SK-N-SH treated with all-trans-retinoic acid at 6 μM for 48 hours (cell line): ENCODE measurements at regions not wholly inside any gene's neighbourhood (a gene's known extent, or its start where the extent isn't known, plus 50 kb on each side); places are given as distances from the start of the nearest gene placed in this dataset.

Source experiments
- ATAC-seq: fragments of 200-7000 bp; cut with Tn5 transposase; 3 replicates; pipeline ENCODE4 v1.9.1; 2020; ENCODE audit warnings: mild to moderate bottlenecking, moderate library complexity
- ARNTL ChIP-seq: fragments of 450-650 bp; formaldehyde crosslinking; IDR thresholded peaks from 2 replicates; pipeline ENCODE4 v1.5.0; 2020; ENCODE audit warnings: low read depth, mild to moderate bottlenecking, moderate library complexity, borderline replicate concordance
- BACH2 ChIP-seq: fragments of 250-450 bp; sonication (Bioruptor Pico); IDR thresholded peaks from 2 replicates; pipeline ENCODE4 v1.9.0; 2021; ENCODE audit warnings: mild to moderate bottlenecking, borderline replicate concordance
- CREB5 ChIP-seq: fragments of 250-450 bp; sonication (Bioruptor Pico); IDR thresholded peaks from 2 replicates; pipeline ENCODE4 v1.5.1; 2020; ENCODE audit warnings: low read depth, mild to moderate bottlenecking, moderate library complexity
- CSDC2 ChIP-seq: fragments of 250-450 bp; sonication (Bioruptor Pico); IDR thresholded peaks from 2 replicates; pipeline ENCODE4 v1.5.0; 2020; ENCODE audit warnings: mild to moderate bottlenecking, moderate library complexity
- CSRNP3 ChIP-seq: fragments of 250-450 bp; sonication (Bioruptor Pico); IDR thresholded peaks from 2 replicates; pipeline ENCODE4 v1.5.1; 2021; ENCODE audit warnings: mild to moderate bottlenecking, moderate library complexity
- ESRRG ChIP-seq: fragments of 250-450 bp; sonication (Bioruptor Pico); IDR thresholded peaks from 2 replicates; pipeline ENCODE4 v1.6.1; 2021; ENCODE audit warnings: mild to moderate bottlenecking
- GLIS3 ChIP-seq: fragments of 250-450 bp; sonication (Bioruptor Pico); IDR thresholded peaks from 2 replicates; pipeline ENCODE4 v1.5.0; 2020; ENCODE audit warnings: mild to moderate bottlenecking, moderate library complexity
- ISL1 ChIP-seq: fragments of 250-450 bp; sonication (Bioruptor Pico); IDR thresholded peaks from 2 replicates; pipeline ENCODE4 v2.1.2; 2022; ENCODE audit warnings: mild to moderate bottlenecking, moderate library complexity
- OSR1 ChIP-seq: fragments of 250-450 bp; sonication (Bioruptor Pico); IDR thresholded peaks from 2 replicates; pipeline ENCODE4 v1.8.0; 2022; ENCODE audit warnings: moderate library complexity, mild to moderate bottlenecking, inconsistent platforms
- PATZ1 ChIP-seq: fragments of 250-450 bp; sonication (Bioruptor Pico); IDR thresholded peaks from 2 replicates; pipeline ENCODE4 v1.8.0; 2020; ENCODE audit warnings: mild to moderate bottlenecking, moderate library complexity, borderline replicate concordance
- POU6F1 ChIP-seq: fragments of 250-450 bp; sonication (Bioruptor Pico); IDR thresholded peaks from 2 replicates; pipeline ENCODE4 v1.8.0; 2021; ENCODE audit warnings: low read depth, mild to moderate bottlenecking, moderate library complexity, borderline replicate concordance
- PPARA ChIP-seq: fragments of 250-450 bp; sonication (Bioruptor Pico); IDR thresholded peaks from 2 replicates; pipeline ENCODE4 v1.5.0; 2020; ENCODE audit warnings: mild to moderate bottlenecking, borderline replicate concordance
- RARB ChIP-seq: fragments of 250-450 bp; sonication (Bioruptor Pico); IDR thresholded peaks from 2 replicates; pipeline ENCODE4 v1.8.0; 2021; ENCODE audit warnings: mild to moderate bottlenecking, moderate library complexity
- SNAI2 ChIP-seq: fragments of 250-450 bp; sonication (Bioruptor Pico); IDR thresholded peaks from 2 replicates; pipeline ENCODE4 v1.5.0; 2020; ENCODE audit warnings: mild to moderate bottlenecking, moderate library complexity
- TCF4 ChIP-seq: fragments of 250-450 bp; sonication (Bioruptor Pico); IDR thresholded peaks from 2 replicates; pipeline ENCODE4 v1.8.0; 2021; ENCODE audit warnings: mild to moderate bottlenecking, moderate library complexity, borderline replicate concordance
- TOX ChIP-seq: fragments of 250-450 bp; sonication (Bioruptor Pico); IDR thresholded peaks from 2 replicates; pipeline ENCODE4 v1.8.0; 2021; ENCODE audit warnings: mild to moderate bottlenecking, moderate library complexity, borderline replicate concordance
- TSHZ2 ChIP-seq: fragments of 250-450 bp; sonication (Bioruptor Pico); IDR thresholded peaks from 2 replicates; pipeline ENCODE4 v1.5.0; 2020; ENCODE audit warnings: mild to moderate bottlenecking, moderate library complexity
- ZC3H10 ChIP-seq: fragments of 250-450 bp; sonication (Bioruptor Pico); IDR thresholded peaks from 2 replicates; pipeline ENCODE4 v1.5.1; 2021; ENCODE audit warnings: mild to moderate bottlenecking, moderate library complexity
- ZFP3 ChIP-seq: fragments of 250-450 bp; sonication (Bioruptor Pico); IDR thresholded peaks from 2 replicates; pipeline ENCODE4 v1.5.0; 2020; ENCODE audit warnings: mild to moderate bottlenecking, moderate library complexity
- ZFP30 ChIP-seq: fragments of 450-650 bp; formaldehyde crosslinking; IDR thresholded peaks from 2 replicates; pipeline ENCODE4 v1.5.0; 2022; ENCODE audit warnings: mild to moderate bottlenecking, moderate library complexity
- ZNF565 ChIP-seq: fragments of 450-650 bp; formaldehyde crosslinking; conservative IDR thresholded peaks from 2 replicates; pipeline ENCODE4 v1.5.0; 2020; ENCODE audit warnings: low read depth, mild to moderate bottlenecking, moderate library complexity
- ZNF8 ChIP-seq: fragments of 450-650 bp; formaldehyde crosslinking; IDR thresholded peaks from 2 replicates; pipeline ENCODE4 v1.5.0; 2020; ENCODE audit warnings: mild to moderate bottlenecking, moderate library complexity

- TF ChIP-seq SNAI2 (no peak), ZNF8 (no peak), ZFP3 (no peak), RARB (CRISPR knock-in tag) (no peak), ZNF565 (CRISPR knock-in tag) (no peak), TSHZ2 (CRISPR knock-in tag) (no peak), GLIS3 (CRISPR knock-in tag) (no peak), ZFP30 (CRISPR knock-in tag) (no peak), CREB5 (CRISPR knock-in tag) (no peak), PATZ1 (CRISPR knock-in tag) (no peak)
- ATAC-seq = no peak
These were observed 80.5 kb downstream of the CASP3 start for GRCh38 chr4:184568770-184569169.

GRCh38 chr4:184563621-184564020 lies 85.6 kb downstream of the CASP3 start:
- ATAC-seq = no peak
- no peak for TF ChIP-seq CREB5 (CRISPR knock-in tag)
- no peak for TF ChIP-seq CSDC2 (CRISPR knock-in tag)
- no peak for TF ChIP-seq SNAI2
- TF ChIP-seq GLIS3 (CRISPR knock-in tag) = no peak
- no peak for TF ChIP-seq CSRNP3
- TF ChIP-seq RARB (CRISPR knock-in tag) = no peak
- TF ChIP-seq OSR1 (CRISPR knock-in tag) = no peak
- no peak for TF ChIP-seq ZFP3
- no peak for TF ChIP-seq ESRRG (CRISPR knock-in tag)
- no peak for TF ChIP-seq TOX (CRISPR knock-in tag)
- no peak for TF ChIP-seq ISL1 (CRISPR knock-in tag)
- no peak for TF ChIP-seq BACH2 (CRISPR knock-in tag)
- no peak for TF ChIP-seq ZFP30 (CRISPR knock-in tag)
- no peak for TF ChIP-seq ZNF565 (CRISPR knock-in tag)
- no peak for TF ChIP-seq ZC3H10 (CRISPR knock-in tag)
- TF ChIP-seq TCF4 (CRISPR knock-in tag) = no peak

- ATAC-seq = no peak
- TF ChIP-seq ZNF8 (no peak), ZC3H10 (CRISPR knock-in tag) (no peak), ZFP3 (no peak), ZFP30 (CRISPR knock-in tag) (no peak), CSRNP3 (no peak), CSDC2 (CRISPR knock-in tag) (no peak), BACH2 (CRISPR knock-in tag) (no peak), POU6F1 (CRISPR knock-in tag) (no peak), ARNTL (no peak), OSR1 (CRISPR knock-in tag) (no peak), TSHZ2 (CRISPR knock-in tag) (no peak), TOX (CRISPR knock-in tag) (no peak), ZNF565 (CRISPR knock-in tag) (no peak), RARB (CRISPR knock-in tag) (no peak), SNAI2 (no peak), PPARA (CRISPR knock-in tag) (no peak)
These were observed 84.6 kb upstream of the IRF2 start for GRCh38 chr4:184558996-184559395.
